OCI-LY3 (cell line): ENCODE measurements at regions not wholly inside any gene's neighbourhood (a gene's known extent, or its start where the extent isn't known, plus 50 kb on each side); places are given as distances from the start of the nearest gene placed in this dataset.

Experiments
- H2AFZ ChIP-seq: fragments of 200-600, 300-600 bp; shearing (Covaris generic); 2 replicates; pipeline ENCODE4 v1.6.0; 2014; ENCODE audit warnings: antibody characterized with exemption, low read depth, low read length
- H3K27ac ChIP-seq: fragments of 200-600, 300-600 bp; sonication (generic); 2 replicates; pipeline ENCODE4 v1.5.1; 2014; ENCODE audit warnings: mild to moderate bottlenecking, low read length, moderate library complexity, mixed read lengths
- H3K27me3 ChIP-seq: fragments of 200-600, 300-600 bp; sonication (generic); 2 replicates; pipeline ENCODE4 v1.6.1; 2014; ENCODE audit warnings: low read depth, low read length, mixed read lengths
- H3K36me3 ChIP-seq: fragments of 200-600, 300-600 bp; sonication (generic); replicated peaks from 2 replicates; pipeline ENCODE3; 2014; ENCODE audit warnings: low read depth, low read length, mixed read lengths
- H3K4me1 ChIP-seq: fragments of 300-600, 200-600 bp; sonication (generic); 2 replicates; pipeline ENCODE4 v1.6.1; 2014; ENCODE audit warnings: low read length, mixed read lengths
- H3K4me2 ChIP-seq: fragments of 200-600, 300-600 bp; sonication (generic); 2 replicates; pipeline ENCODE4 v1.6.1; 2014; ENCODE audit warnings: low read length, mixed read lengths
- H3K4me3 ChIP-seq: fragments of 300-600, 200-600 bp; sonication (generic); 2 replicates; pipeline ENCODE4 v1.5.1; 2014; ENCODE audit warnings: antibody characterized with exemption, mild to moderate bottlenecking, low read length, moderate library complexity
- H3K79me2 ChIP-seq: fragments of 300-600, 200-600 bp; shearing (Covaris generic); 2 replicates; pipeline ENCODE4 v1.6.1; 2014; ENCODE audit warnings: mild to moderate bottlenecking, low read length, mixed read lengths
- H3K9ac ChIP-seq: fragments of 300-600, 200-600 bp; shearing (Covaris generic); 2 replicates; pipeline ENCODE4 v1.6.0; 2014; ENCODE audit warnings: mild to moderate bottlenecking, low read length, moderate library complexity
- H3K9me3 ChIP-seq: fragments of 200-600, 300-600 bp; shearing (Covaris generic); 2 replicates; pipeline ENCODE4 v1.6.1; 2014; ENCODE audit warnings: low read length, mixed read lengths; ENCODE audit not compliant: insufficient read depth
- H4K20me1 ChIP-seq: fragments of 200-600, 300-600 bp; sonication (generic); 2 replicates; pipeline ENCODE4 v1.6.1; 2016; ENCODE audit warnings: low read length, mixed read lengths; ENCODE audit not compliant: insufficient read depth
- EZH2phosphoT487 ChIP-seq: fragments of 200-600 bp; shearing (Covaris generic); IDR thresholded peaks from 2 replicates; pipeline ENCODE4 v1.6.1; 2018; ENCODE audit warnings: antibody characterized with exemption, mixed run types, low read depth
- TF ChIP-seq, protein P1 (sequence below): fragments of 200-600, 300-600 bp; sonication (generic); IDR thresholded peaks from 2 replicates; pipeline ENCODE4 v1.5.1; 2014; ENCODE audit warnings: antibody characterized with exemption, low read length, low read depth

DNA sequence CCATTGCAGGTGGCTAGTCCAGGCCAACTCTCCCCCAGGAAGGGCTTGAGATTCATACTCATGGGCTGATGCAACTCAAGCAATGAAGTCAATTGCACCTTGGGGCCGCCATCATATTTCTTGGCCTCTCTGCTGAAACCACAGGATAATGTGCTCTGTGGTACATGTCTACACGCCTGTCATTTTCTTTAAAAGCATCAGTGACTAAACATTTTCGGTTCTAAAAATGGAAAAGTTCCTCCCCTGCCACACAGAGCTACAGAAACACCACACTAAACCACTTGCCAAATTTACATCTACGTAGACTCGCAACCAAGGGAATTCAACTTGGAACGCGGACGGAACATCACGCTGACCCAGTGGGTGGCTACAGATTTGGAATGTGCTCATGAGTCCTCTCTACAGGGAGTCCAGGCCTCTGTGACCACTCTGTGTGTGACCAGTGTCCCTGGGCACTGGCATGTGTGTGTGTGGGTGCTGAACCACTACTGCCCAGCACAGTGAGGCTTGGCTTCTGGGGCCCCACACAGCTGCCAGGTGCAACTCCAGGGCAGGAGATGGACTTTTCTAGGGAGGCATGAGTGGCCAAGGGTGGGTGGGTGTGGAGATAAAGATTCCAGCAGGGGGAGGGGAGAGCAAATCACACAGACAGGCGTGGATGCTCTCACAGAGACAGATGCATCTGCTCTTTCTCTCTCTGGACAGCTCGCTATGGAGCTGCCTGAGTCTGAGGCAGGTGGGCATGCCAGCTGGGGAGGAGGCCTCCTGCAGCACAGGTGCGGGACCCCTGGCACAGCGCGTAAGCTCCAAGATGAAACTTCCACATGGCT is 261.9 kb downstream of the CTTN start:
- Histone ChIP-seq H3K4me1 (no peaks in the 10 kb centered on the region), H4K20me1 (no peaks in the 10 kb centered on the region), H3K9me3 (no peaks in the 10 kb centered on the region), H3K4me2 (no peak overlapping the region), H3K9ac (no peak overlapping the region), H3K79me2 (no peaks in the 10 kb centered on the region), H3K36me3 (no peaks in the 10 kb centered on the region), H3K27me3 (0 out of 2 replicates have a peak, but pooled peaks cover 2% of the 10 kb centered on the region), H3K27ac (no peak overlapping the region), H3K4me3 (no peak overlapping the region), H2AFZ (no peak overlapping the region)
- no peak for TF ChIP-seq EZH2phosphoT487
- TF ChIP-seq, protein P1, sequence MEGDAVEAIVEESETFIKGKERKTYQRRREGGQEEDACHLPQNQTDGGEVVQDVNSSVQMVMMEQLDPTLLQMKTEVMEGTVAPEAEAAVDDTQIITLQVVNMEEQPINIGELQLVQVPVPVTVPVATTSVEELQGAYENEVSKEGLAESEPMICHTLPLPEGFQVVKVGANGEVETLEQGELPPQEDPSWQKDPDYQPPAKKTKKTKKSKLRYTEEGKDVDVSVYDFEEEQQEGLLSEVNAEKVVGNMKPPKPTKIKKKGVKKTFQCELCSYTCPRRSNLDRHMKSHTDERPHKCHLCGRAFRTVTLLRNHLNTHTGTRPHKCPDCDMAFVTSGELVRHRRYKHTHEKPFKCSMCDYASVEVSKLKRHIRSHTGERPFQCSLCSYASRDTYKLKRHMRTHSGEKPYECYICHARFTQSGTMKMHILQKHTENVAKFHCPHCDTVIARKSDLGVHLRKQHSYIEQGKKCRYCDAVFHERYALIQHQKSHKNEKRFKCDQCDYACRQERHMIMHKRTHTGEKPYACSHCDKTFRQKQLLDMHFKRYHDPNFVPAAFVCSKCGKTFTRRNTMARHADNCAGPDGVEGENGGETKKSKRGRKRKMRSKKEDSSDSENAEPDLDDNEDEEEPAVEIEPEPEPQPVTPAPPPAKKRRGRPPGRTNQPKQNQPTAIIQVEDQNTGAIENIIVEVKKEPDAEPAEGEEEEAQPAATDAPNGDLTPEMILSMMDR, result no peak

DNA sequence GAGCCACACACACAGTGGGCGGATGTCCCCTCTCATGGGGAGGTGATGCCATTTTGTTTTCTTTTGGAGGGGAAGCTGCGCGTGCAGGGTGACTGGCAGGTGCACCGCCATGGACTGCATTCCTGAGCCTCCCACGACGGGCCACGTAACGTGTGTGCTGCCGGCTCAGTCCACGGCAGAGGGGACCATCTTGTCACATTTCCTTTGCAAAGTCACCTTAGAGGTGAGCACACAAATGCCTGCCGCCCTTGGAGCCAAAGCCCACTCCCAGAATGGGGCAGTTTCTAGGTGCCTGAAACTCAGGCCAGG is 262.5 kb downstream of the CTTN start:
- no peak overlapping the region for H2AFZ ChIP-seq
- no peaks in the 10 kb centered on the region for H3K4me1 ChIP-seq
- no peaks in the 10 kb centered on the region for H3K79me2 ChIP-seq
- no peaks in the 10 kb centered on the region for H4K20me1 ChIP-seq
- H3K9ac ChIP-seq, result no peak overlapping the region
- H3K4me3 ChIP-seq, result no peak overlapping the region
- no peaks in the 10 kb centered on the region for H3K9me3 ChIP-seq
- TF ChIP-seq, protein P1, result no peak
- no peak for TF ChIP-seq EZH2phosphoT487
- H3K27me3 ChIP-seq, result no peaks in the 10 kb centered on the region; the same call in 1 of the 2 replicates
- H3K36me3 ChIP-seq, result no peaks in the 10 kb centered on the region
- no peak overlapping the region for H3K27ac ChIP-seq
- H3K4me2 ChIP-seq, result no peak overlapping the region

DNA sequence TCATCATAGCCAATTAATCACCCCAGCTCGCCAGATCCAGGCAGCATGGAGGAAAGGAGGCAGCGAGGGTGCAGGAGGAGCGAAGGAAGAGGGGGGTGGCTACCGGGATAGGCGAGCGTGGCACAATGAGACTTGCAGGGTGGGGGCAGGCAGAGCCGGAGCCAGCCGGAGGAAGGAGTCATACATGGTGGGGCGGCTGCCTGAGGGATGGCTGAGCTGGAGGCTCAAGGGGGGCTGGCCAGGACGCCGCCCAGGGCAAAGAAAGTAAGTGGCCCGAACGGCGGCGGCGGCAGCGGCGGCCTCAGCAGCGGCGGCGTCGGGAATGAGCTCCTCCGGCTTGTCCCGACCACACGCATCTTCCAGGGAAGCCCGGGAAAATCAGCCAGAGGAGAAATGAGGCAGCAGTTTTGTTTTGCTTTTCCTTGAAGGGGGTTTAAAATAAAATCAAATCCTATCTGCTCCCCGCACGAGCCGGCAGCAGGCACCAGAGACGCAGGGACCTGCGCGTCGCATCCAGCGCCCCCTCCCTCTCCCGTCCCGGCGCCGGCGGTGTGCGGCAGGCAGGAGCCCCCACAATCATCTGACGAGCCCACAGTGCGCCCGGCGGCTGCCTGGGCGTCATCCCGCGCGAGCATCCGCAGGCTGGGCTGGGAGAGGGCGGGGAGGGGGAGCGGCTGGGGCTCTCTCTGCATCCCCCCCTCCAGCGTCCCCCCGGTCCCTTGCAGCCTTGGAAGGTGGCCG is 263.6 kb downstream of the CTTN start:
- H3K79me2 ChIP-seq, result no peaks in the 10 kb centered on the region
- H3K4me3 ChIP-seq, result no peak overlapping the region
- no peaks in the 10 kb centered on the region for H3K36me3 ChIP-seq
- no peak overlapping the region for H3K9ac ChIP-seq
- H3K4me2 ChIP-seq, result no peak overlapping the region
- no peaks in the 10 kb centered on the region for H4K20me1 ChIP-seq
- no peak overlapping the region for H3K27ac ChIP-seq
- H3K27me3 ChIP-seq, result no peaks in the 10 kb centered on the region; the same call in 1 of the 2 replicates
- H3K9me3 ChIP-seq, result no peaks in the 10 kb centered on the region
- H2AFZ ChIP-seq, result no peak overlapping the region
- no peak for TF ChIP-seq EZH2phosphoT487
- TF ChIP-seq, protein P1, result no peak
- H3K4me1 ChIP-seq, result no peaks in the 10 kb centered on the region

DNA sequence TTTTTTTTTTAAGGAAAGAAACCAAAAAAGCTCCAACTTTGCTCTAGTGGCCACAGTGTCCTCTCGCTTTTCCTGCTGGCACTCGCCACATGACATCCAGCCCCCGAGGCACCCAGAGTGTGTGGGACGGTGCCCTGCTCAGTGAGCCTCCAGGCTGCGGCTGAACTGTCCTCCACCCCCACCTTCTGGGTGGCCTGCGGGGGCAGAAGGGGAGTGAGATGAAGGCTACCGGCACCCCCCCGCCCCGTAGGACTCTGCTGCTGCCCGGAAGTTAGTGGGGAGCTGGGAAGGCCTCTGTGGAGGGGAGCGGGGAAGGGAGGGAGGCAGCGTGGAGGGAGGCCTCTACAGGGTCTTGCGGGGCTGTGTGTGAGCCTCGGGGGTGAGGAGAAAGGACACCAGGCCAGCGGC is 264.4 kb downstream of the CTTN start:
- no peak overlapping the region for H3K4me2 ChIP-seq
- no peak for TF ChIP-seq EZH2phosphoT487
- TF ChIP-seq, protein P1, result no peak

More for the DNA sequence above, 264.4 kb downstream of the CTTN start:
- Histone ChIP-seq H2AFZ (no peak overlapping the region), H3K27me3 (no peaks in the 10 kb centered on the region; the same call in 1 of the 2 replicates), H3K4me3 (no peak overlapping the region), H3K9ac (no peak overlapping the region), H4K20me1 (no peaks in the 10 kb centered on the region), H3K79me2 (no peaks in the 10 kb centered on the region), H3K9me3 (no peaks in the 10 kb centered on the region), H3K4me1 (no peaks in the 10 kb centered on the region), H3K36me3 (no peaks in the 10 kb centered on the region), H3K27ac (no peak overlapping the region)
